ENCODE measurements at regions not wholly inside any gene's neighbourhood (a gene's known extent, or its start where the extent isn't known, plus 50 kb on each side); places are given as distances from the start of the nearest gene placed in this dataset.

GRCh38 chr13:50420718-50421472, 405.7 kb downstream of the KCNRG start:
- Histone ChIP-seq H3K27ac (no peak overlapping the region), H3K4me3 (no peak overlapping the region), H3K4me1 (ENCODE audit: insufficient read depth) (peaks cover 5% of the 10 kb centered on the region), H3K9me3 (no peaks in the 10 kb centered on the region), H3K36me3 (no peaks in the 10 kb centered on the region), H3K27me3 (no peaks in the 10 kb centered on the region)
- intact Hi-C loops (cut with DNase I): no loop called here
- WGBS, 3 donors: 63 to 70% (median 64%) methylated on average over 6 of the region's 6 CpGs
- TF ChIP-seq POLR2A (IDR thresholded peaks at IDR 0.05) (no peak), CTCF (IDR thresholded peaks at IDR 0.05) (no peak), EP300 (IDR thresholded peaks at IDR 0.05) (no peak)
- no peak for DNase-seq

- DNase-seq: no peak
- Histone ChIP-seq H3K9me3 (no peaks in the 10 kb centered on the region), H3K4me3 (no peak overlapping the region), H3K4me1 (ENCODE audit: insufficient read depth) (peaks cover 5% of the 10 kb centered on the region), H3K36me3 (no peaks in the 10 kb centered on the region), H3K27me3 (no peaks in the 10 kb centered on the region), H3K27ac (no peak overlapping the region)
- TF ChIP-seq POLR2A (IDR thresholded peaks at IDR 0.05) (no peak), EP300 (IDR thresholded peaks at IDR 0.05) (no peak), CTCF (IDR thresholded peaks at IDR 0.05) (no peak)
- WGBS, 3 donors: 4 to 9% (median 9%) methylated on average over 2 of the region's 2 CpGs
- intact Hi-C loops (cut with DNase I): no loop called here
These were observed 406.4 kb downstream of the KCNRG start for GRCh38 chr13:50421473-50422130.

- no peak for DNase-seq
- H3K4me3 ChIP-seq: no peak overlapping the region
- TF ChIP-seq CTCF (IDR thresholded peaks at IDR 0.05) (no peak), POLR2A (IDR thresholded peaks at IDR 0.05) (no peak), EP300 (IDR thresholded peaks at IDR 0.05) (no peak)
- intact Hi-C loops (cut with DNase I): no loop called here
- H3K9me3 ChIP-seq: no peaks in the 10 kb centered on the region
- no peaks in the 10 kb centered on the region for H3K36me3 ChIP-seq
- H3K27me3 ChIP-seq: no peaks in the 10 kb centered on the region
- 65 to 77% (median 71%) methylated on average over 12 of the region's 12 CpGs for WGBS, 3 donors
- H3K27ac ChIP-seq: no peak overlapping the region
- H3K4me1 ChIP-seq (ENCODE audit: insufficient read depth): peaks cover 5% of the 10 kb centered on the region
These were observed 407.2 kb downstream of the KCNRG start for GRCh38 chr13:50422181-50423148.

- no peaks in the 10 kb centered on the region for H3K9me3 ChIP-seq
- H3K36me3 ChIP-seq: no peaks in the 10 kb centered on the region
- H3K4me3 ChIP-seq: no peak overlapping the region
- WGBS, 3 donors: 91 to 95% (median 93%) methylated on average over 2 of the region's 2 CpGs
- DNase-seq: no peak
- peaks cover 5% of the 10 kb centered on the region for H3K4me1 ChIP-seq (ENCODE audit: insufficient read depth)
- intact Hi-C loops (cut with DNase I): no loop called here
- H3K27me3 ChIP-seq: no peaks in the 10 kb centered on the region
- no peak overlapping the region for H3K27ac ChIP-seq
- TF ChIP-seq POLR2A (IDR thresholded peaks at IDR 0.05): no peak
- TF ChIP-seq CTCF (IDR thresholded peaks at IDR 0.05): no peak
- no peak for TF ChIP-seq EP300 (IDR thresholded peaks at IDR 0.05)
These were observed 409.7 kb downstream of the KCNRG start for GRCh38 chr13:50424993-50425392.

Data from ovary (tissue), 7 donors.